ENCODE measurements at regions not wholly inside any gene's neighbourhood (a gene's known extent, or its start where the extent isn't known, plus 50 kb on each side); places are given as distances from the start of the nearest gene placed in this dataset.

- no peak for DNase-seq (ENCODE audit: low read depth in 2 of 2, low spot score in 1 of 2)
Measured at GRCh38 chr15:69624816-69625215, 172.2 kb downstream of the RPLP1 start.

- no peak for DNase-seq (ENCODE audit: low read depth in 2 of 2, low spot score in 1 of 2)
Measured at GRCh38 chr15:69625328-69625727, 172.7 kb downstream of the RPLP1 start.

- no peak for DNase-seq (ENCODE audit: low read depth in 2 of 2, low spot score in 1 of 2)
Measured at GRCh38 chr15:69626095-69627066, 173.8 kb downstream of the RPLP1 start.

- no peak for DNase-seq (ENCODE audit: low read depth in 2 of 2, low spot score in 1 of 2)
Measured at GRCh38 chr15:69627548-69628158, 175.0 kb downstream of the RPLP1 start.

GRCh38 chr15:69628256-69629093 lies 175.9 kb downstream of the RPLP1 start:
- no peak for DNase-seq (ENCODE audit: low read depth in 2 of 2, low spot score in 1 of 2)

GRCh38 chr15:69629631-69630161 lies 177.1 kb downstream of the RPLP1 start:
- DNase-seq (ENCODE audit: low read depth in 2 of 2, low spot score in 1 of 2): no peak

- DNase-seq (ENCODE audit: low read depth in 2 of 2, low spot score in 1 of 2): no peak
Measured at GRCh38 chr15:69631005-69631404, 178.4 kb downstream of the RPLP1 start.

GRCh38 chr15:69631978-69632377 lies 179.4 kb downstream of the RPLP1 start:
- DNase-seq (ENCODE audit: low read depth in 2 of 2, low spot score in 1 of 2): no peak

- no peak for DNase-seq (ENCODE audit: low read depth in 2 of 2, low spot score in 1 of 2)
Measured at GRCh38 chr15:69634860-69635259, 182.2 kb downstream of the RPLP1 start.

GRCh38 chr15:69636169-69636915 lies 183.7 kb downstream of the RPLP1 start:
- DNase-seq (ENCODE audit: low read depth in 2 of 2, low spot score in 1 of 2): no peak

GRCh38 chr15:69637818-69638217 lies 185.2 kb downstream of the RPLP1 start:
- DNase-seq (ENCODE audit: low read depth in 2 of 2, low spot score in 1 of 2): no peak

- DNase-seq (ENCODE audit: low read depth in 2 of 2, low spot score in 1 of 2): no peak
Measured at GRCh38 chr15:69643476-69643875, 190.9 kb downstream of the RPLP1 start.

- DNase-seq (ENCODE audit: low read depth in 2 of 2, low spot score in 1 of 2): no peak
Measured at GRCh38 chr15:69643971-69644370, 191.4 kb downstream of the RPLP1 start.

GRCh38 chr15:69644876-69645275 lies 192.3 kb downstream of the RPLP1 start:
- DNase-seq (ENCODE audit: low read depth in 2 of 2, low spot score in 1 of 2): no peak

- no peak for DNase-seq (ENCODE audit: low read depth in 2 of 2, low spot score in 1 of 2)
Measured at GRCh38 chr15:69647142-69647513, 194.5 kb downstream of the RPLP1 start.

- no peak for DNase-seq (ENCODE audit: low read depth in 2 of 2, low spot score in 1 of 2)
Measured at GRCh38 chr15:69648212-69648611, 195.6 kb downstream of the RPLP1 start.

- DNase-seq (ENCODE audit: low read depth in 2 of 2, low spot score in 1 of 2): no peak
Measured at GRCh38 chr15:69648775-69649735, 196.4 kb downstream of the RPLP1 start.

- no peak for DNase-seq (ENCODE audit: low read depth in 2 of 2, low spot score in 1 of 2)
Measured at GRCh38 chr15:69652293-69652692, 199.7 kb downstream of the RPLP1 start.

GRCh38 chr15:69652751-69653305 lies 200.2 kb downstream of the RPLP1 start:
- DNase-seq (ENCODE audit: low read depth in 2 of 2, low spot score in 1 of 2): no peak

Measured in stimulated activated CD8-positive, alpha-beta memory T cell treated with anti-CD3 and anti-CD28 coated beads, Interleukin-4, amount 100 ng/mL, for 4 hours (primary cell).